NCI-H774 (cell line): ENCODE measurements at regions not wholly inside any gene's neighbourhood (a gene's known extent, or its start where the extent isn't known, plus 50 kb on each side); places are given as distances from the start of the nearest gene placed in this dataset.

Experiments
- DNase-seq: peaks from one replicate; lab custom pipeline; 2025; lab: John Stamatoyannopoulos, UW

- no peak for DNase-seq
Observed at GRCh38 chr9:129285979-129286772, 108.1 kb upstream of the IER5L start.

- DNase-seq, result no peak
Observed at GRCh38 chr9:129285382-129285781, 107.3 kb upstream of the IER5L start.

- DNase-seq, result peak; percentile 91
Observed at GRCh38 chr9:129284607-129285291, 106.7 kb upstream of the IER5L start.

- no peak for DNase-seq
Observed at GRCh38 chr9:129283705-129284606, 105.9 kb upstream of the IER5L start.

GRCh38 chr9:129283291-129283691, 105.2 kb upstream of the IER5L start:
- no peak for DNase-seq

- no peak for DNase-seq
Observed at GRCh38 chr9:129282731-129283211, 104.7 kb upstream of the IER5L start.

- DNase-seq, result peak; percentile 74
Observed at GRCh38 chr9:129282272-129282671, 104.2 kb upstream of the IER5L start.

- no peak for DNase-seq
Observed at GRCh38 chr9:129281506-129282145, 103.6 kb upstream of the IER5L start.

GRCh38 chr9:129280623-129281271, 102.7 kb upstream of the IER5L start:
- DNase-seq, result no peak

- no peak for DNase-seq
Observed at GRCh38 chr9:129280236-129280622, 102.2 kb upstream of the IER5L start.

- DNase-seq, result peak; percentile 94
Observed at GRCh38 chr9:129278391-129279237, 100.6 kb upstream of the IER5L start.

GRCh38 chr9:129276486-129277230, 98.6 kb upstream of the IER5L start:
- no peak for DNase-seq

- no peak for DNase-seq
Observed at GRCh38 chr9:129275626-129276247, 97.7 kb upstream of the IER5L start.

GRCh38 chr9:129273941-129274684, 96.1 kb upstream of the IER5L start:
- no peak for DNase-seq

- no peak for DNase-seq
Observed at GRCh38 chr9:129273136-129273895, 95.3 kb upstream of the IER5L start.

GRCh38 chr9:129272348-129273025, 94.4 kb upstream of the IER5L start:
- no peak for DNase-seq

- DNase-seq, result no peak
Observed at GRCh38 chr9:129270903-129271431, 92.9 kb upstream of the IER5L start.
